Activated T-cell treated with anti-CD3 and anti-CD28 coated beads for 4 hours (primary cell): ENCODE measurements at regions not wholly inside any gene's neighbourhood (a gene's known extent, or its start where the extent isn't known, plus 50 kb on each side); places are given as distances from the start of the nearest gene placed in this dataset.
"Not testable (repeated sequence)": the region's sequence is repeated elsewhere in the genome, so short reads cannot be mapped to it uniquely, and the experiment has no call there.

ENCODE experiments used
- DNase-seq: peaks from one replicate; pipeline ENCODE4 v3.0.0-alpha.2; 2020

GRCh38 chr14:87034680-87035079 lies 958.3 kb downstream of the GALC start:
- no peak for DNase-seq

DNA sequence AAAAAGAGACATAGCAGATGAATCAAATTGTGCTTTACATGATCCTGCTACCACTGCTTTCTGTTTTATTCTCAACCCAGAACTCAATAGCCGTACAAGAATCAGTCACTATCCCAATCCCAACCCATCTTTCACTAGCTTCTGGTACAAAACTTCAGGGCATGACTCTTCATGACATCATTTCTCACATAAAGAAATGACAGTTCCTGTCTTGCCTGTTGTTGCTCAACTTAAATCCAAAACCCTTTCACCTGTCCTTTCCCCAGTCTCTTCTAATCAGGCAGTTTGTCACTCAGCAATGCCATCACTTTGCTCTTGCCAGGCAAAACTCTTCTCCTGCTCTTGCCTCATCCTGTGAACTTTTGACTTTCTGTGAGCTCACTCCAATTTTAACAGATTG lies 962.8 kb downstream of the GALC start:
- DNase-seq: no peak

GRCh38 chr14:87020106-87020505 lies 972.9 kb downstream of the GALC start:
- not testable (repeated sequence) for DNase-seq

DNA sequence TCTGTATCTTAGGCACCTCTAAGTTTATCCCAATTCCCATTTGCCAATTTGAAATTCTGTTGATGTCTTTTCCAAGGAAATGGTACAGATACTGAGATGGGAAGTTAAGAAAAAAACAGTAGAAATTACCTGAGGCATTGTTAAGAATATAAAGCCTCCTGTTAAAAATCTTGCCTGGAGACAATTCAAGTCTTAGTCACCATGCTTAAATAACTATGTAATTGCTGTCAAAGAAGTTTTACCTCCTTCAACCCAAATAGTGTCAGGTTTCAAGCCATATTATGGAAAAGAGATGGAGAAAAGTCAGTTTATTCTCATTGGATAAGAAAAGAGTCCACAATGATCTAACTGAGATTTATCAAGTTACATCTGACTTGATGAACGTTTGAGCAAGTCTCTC lies 974.7 kb downstream of the GALC start:
- DNase-seq: no peak

DNA sequence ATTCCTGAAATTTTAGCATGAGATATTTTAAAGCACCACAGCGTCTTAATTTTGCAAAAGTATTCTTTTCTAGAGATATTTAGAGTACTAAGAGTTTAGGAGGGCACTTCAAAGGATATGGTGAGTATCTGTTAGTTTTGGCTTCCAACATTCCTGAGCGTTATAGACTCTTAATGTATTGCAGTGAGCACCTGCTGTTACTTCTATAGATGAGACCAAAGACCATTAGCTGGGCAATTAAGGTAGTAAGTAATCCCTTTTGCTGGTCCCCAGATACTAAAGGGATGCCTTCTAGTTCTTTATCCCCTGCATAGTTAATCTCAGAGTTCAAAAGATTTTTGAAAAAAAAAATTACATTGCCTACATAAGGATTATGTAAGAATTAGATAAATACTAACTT lies 975.6 kb downstream of the GALC start:
- no peak for DNase-seq

DNA sequence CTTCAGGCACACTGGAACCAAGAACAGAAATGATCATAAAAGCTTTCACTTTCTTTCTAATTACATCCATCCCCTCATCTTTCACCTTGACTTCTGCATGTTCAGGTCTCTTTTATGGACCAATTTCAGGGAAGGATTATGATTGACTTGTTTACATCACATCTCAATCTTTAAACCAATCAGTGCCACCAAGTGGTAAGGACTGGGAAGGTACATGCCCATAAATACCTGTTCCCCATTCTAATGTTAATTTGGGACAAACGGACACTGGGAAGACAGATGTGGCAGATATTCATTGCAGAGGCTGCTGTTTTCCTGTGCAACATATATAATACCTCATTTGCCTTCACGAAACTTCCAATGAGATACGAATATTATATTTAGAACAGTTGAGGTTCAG lies 978.1 kb downstream of the GALC start:
- DNase-seq: no peak

DNA sequence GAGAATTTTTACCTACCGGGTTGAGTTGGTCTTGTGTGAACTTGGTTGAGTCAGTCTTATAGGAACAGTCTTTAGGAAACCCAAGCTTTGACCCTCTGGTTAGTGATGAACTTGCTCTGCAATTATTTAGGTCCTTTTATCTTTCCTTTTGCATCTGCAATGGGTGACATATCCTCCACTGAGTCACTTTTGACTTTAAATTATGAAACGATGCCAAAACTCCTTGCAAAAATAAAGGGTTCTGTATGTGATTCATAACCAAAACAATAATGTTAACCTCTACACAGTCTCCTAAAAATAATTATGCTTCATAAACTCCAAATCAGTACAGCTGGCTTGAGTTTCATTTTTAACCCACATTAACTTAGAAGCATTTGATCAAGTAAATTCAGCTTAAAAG lies 979.4 kb downstream of the GALC start:
- DNase-seq: no peak

DNA sequence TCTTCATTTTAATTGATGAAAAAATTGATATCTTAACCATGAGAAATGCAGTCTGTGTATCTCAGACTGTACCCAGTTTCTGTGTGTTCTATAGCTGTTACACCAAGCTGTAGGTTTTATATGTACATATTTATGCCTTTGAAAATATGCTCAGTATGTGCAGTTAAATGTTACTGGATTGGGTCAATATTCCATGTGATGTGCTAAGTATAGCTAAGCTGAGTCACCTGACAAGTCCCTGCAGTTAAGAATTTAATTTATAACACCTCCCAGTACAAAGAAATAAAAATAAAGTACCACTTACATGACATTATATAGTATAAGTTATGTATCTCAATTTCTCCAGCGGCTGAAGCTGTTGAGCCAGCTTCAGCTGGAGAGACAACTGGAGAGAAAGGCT lies 984.0 kb downstream of the GALC start:
- DNase-seq: no peak

DNA sequence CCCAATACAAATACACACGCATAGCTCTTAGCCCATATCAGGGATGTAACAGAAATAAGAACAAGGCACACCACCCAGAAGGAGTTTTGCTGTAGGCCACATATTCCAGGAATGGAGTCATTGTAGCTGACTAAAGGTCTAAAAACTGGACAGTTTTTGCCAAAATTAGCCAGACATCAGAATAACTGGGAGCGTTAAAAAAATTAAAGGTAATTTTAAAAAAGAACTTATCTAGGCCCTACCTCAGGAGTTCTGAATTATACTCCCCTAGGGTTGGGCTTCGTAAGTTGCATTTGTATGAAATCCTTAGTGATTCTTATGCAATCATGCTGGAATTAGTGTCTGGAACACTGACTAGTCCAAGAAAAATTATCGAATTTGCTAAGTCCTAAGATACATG lies 987.7 kb downstream of the GALC start:
- DNase-seq: no peak

DNA sequence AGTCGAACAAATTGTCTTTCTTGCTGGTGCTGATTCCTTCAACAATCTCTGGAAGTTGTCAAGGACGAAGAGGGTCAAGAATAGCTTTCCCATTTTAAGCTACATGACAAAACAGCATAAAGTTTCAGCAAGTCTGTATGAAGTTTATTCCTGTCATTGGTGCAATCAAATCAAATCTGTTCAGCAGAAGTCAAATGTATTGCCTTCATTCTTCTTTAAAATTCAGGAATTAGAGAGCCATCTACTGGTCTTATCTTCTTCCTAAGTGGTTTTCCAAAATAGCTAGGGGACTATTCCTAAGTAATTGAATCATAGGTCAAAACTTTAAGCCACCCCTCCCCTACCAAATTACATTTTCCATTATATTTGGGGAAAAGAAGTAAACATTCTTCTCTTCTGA lies 990.2 kb downstream of the GALC start:
- no peak for DNase-seq

DNA sequence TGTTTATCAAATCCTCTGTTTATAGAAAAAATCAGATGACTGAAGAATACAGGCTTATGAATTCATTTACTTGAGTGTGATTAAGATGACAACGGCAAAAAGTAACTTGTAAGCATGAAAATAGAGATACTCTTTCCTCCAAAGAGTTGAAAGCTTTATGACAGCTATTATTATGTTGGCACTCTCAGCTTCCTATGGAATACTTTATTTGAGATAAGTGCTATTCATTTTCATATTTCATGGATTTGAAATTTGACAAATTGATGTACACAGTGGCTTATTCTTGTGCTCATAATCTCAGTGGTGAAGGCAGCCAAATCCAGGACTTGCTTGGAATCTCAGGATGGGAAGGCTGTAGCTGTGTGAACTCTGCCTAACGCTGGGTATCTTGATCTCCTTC lies 991.6 kb downstream of the GALC start:
- DNase-seq: no peak

- no peak for DNase-seq
Observed at GRCh38 chr14:87000081-87000480, 992.9 kb downstream of the GALC start.

GRCh38 chr14:86999036-86999435 lies 993.9 kb downstream of the GALC start:
- no peak for DNase-seq

GRCh38 chr14:86997271-86997670 lies 995.7 kb downstream of the GALC start:
- DNase-seq: no peak

DNA sequence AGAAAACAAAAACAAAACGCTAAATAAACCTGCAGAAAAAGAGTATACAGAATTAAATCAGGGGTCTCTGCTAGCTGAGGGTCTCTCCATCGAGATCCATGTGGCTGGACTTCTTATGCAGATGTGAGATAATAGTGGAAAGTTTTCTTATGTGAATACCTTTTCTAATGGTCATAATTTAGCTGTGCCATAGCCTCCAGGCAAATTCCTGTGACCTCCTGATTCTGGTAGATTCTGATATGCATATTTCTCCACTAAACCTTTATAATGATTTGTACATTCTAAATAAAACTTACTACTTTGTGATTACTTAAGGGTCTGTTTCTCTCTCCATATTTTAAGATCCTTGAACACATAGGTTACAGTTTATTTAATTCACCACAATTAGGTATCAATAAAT lies 1002.6 kb downstream of the GALC start:
- DNase-seq: no peak

- DNase-seq: no peak
Observed at GRCh38 chr14:86989285-86989684, 1003.7 kb downstream of the GALC start.

DNA sequence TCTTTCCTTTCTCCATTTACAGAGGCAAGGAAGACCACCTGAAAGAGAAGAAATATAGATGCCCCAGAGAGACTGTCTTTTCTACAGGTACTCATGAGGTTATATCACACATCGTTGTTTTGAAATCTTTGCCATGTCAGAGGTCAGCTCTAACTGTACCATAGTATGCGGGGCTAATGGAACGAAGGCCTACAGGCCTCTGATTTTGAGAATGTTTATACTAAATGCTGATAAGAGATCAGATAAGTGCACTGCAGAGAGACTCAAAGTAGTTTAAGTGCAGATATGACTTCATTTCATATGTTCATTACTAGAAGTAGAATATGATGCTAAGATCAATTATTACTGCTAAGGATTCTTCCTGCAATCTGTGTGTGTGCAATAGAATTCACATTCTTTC lies 1005.0 kb downstream of the GALC start:
- DNase-seq: no peak

- no peak for DNase-seq
Observed at GRCh38 chr14:86973177-86973576, 1019.8 kb downstream of the GALC start.

DNA sequence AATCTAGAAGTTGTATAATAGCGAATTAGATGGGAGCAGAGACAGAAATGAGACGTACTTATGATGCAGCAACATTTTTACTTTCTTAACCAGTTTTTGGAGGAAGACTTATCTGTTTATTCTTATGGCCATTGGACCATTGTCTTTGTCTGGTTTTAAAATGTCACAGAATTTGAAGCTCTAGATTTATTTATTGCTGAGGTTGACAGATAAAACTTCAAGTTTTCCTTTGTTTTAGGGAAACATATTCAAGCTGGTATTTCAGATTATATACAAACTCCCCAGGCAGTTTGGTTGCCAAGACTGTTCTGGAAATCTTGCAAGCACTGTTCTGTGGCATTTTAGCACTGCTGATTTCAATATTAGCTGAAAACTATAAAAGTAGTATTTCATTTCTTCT lies 1021.7 kb downstream of the GALC start:
- no peak for DNase-seq

DNA sequence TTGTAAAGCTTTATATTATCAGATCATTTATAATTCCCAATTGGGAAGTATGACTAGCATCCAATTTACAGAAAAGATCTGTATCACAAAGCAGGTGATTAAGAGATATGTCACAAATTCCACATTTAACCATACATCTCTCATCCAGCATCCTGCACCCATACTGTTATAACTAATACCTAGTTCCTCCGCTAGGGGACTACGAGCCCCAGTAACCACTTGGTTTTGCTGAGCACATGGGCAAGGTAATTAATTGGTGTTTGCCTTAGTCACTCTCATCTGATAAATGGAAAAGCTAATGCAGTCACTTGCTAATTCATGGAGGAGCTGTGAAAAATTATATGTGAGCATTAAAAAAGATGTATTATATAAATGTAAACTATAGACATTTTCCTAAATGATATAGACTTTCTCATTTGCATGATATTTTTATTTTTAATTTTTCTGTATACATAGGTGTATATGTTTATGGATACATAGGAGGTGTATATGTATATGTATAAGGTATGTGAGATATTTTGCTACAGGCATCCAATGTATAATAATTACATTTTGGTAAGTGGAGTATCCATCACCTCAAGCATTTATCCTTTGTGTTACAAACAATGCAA lies 1031.8 kb downstream of the GALC start:
- no peak for DNase-seq

- DNase-seq: no peak
Observed at GRCh38 chr14:86955771-86956354, 1037.1 kb downstream of the GALC start.

GRCh38 chr14:86954623-86955022 lies 1038.4 kb downstream of the GALC start:
- no peak for DNase-seq

DNA sequence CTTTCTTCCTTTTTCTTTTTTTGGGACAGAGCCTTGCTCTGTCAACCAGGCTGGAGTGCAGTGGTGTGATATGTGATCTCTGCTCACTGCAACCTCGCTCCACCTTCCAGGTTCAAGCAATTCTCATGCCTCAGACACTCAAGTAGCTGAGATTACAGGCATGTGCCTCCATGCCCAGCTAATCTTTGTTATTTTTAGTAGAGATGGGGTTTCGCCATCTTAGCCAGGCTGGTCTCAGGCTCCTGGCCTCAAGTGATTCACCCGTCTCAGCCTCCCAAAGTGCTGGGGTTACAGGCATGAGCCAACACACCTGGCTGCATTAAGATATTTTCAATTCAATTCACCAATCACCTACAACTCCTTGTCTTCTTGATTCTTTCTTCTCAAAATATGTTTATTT lies 1046.5 kb downstream of the GALC start:
- DNase-seq: no peak

- no peak for DNase-seq
Observed at GRCh38 chr14:86944434-86944833, 1048.5 kb downstream of the GALC start.
